Ascending aorta (tissue), 2 donors: ENCODE measurements at regions not wholly inside any gene's neighbourhood (a gene's known extent, or its start where the extent isn't known, plus 50 kb on each side); places are given as distances from the start of the nearest gene placed in this dataset.

Source experiments
- DNase-seq, 2 donors: peaks; one replicate each; pipeline ENCODE4 v3.0.0-alpha.2; 2019; ENCODE audit warnings: low spot score in 2 of 2
- H3K27ac ChIP-seq, 2 donors: fragments of 200-600 bp; sonication (generic); one replicate each; pipeline ENCODE4 v1.5.1; 2016 to 2017; ENCODE audit warnings: mild to moderate bottlenecking in 1 of 2
- H3K27me3 ChIP-seq: fragments of 200-600 bp; sonication (generic); one replicate; pipeline ENCODE4 v1.5.1; 2017
- H3K36me3 ChIP-seq, 2 donors: fragments of 200-600 bp; sonication (generic); one replicate each; pipeline ENCODE4 v1.5.1; 2016
- H3K4me1 ChIP-seq, 2 donors: fragments of 200-600 bp; sonication (generic); one replicate each; pipeline ENCODE4 v1.5.1; 2016 to 2017; ENCODE audit warnings: mild to moderate bottlenecking in 1 of 2
- H3K4me3 ChIP-seq, 2 donors: fragments of 200-600 bp; sonication (generic); one replicate each; pipeline ENCODE4 v1.5.1; 2016 to 2017; ENCODE audit warnings: mild to moderate bottlenecking in 1 of 2
- H3K9me3 ChIP-seq, 2 donors: fragments of 200-600 bp; sonication (generic); one replicate each; pipeline ENCODE4 v1.5.1; 2016
- CTCF ChIP-seq, 3 experiments: fragments of 200-600 bp in 2 of 3; fragments of 450-650 bp in 1 of 3; sonication (generic) in 2 of 3; IDR thresholded peaks; one replicate each; pipeline ENCODE4 v1.5.1; 2016 to 2019; ENCODE audit warnings: antibody characterized with exemption in 3 of 3, mild to moderate bottlenecking in 1 of 3, moderate library complexity in 1 of 3
- intact Hi-C: fragments of 100-400 bp; cut with DNase I; formaldehyde crosslinking; loops from one replicate; pipeline ENCODE4 v1.15.1; 2023

- no peaks in the 10 kb centered on the region for H3K27me3 ChIP-seq
- H3K4me1 ChIP-seq: peaks cover 0 to 17% of the 10 kb centered on the region in 2 donors
- no peak for TF ChIP-seq CTCF (IDR thresholded peaks at IDR 0.05)
- no peak for DNase-seq
- peak overlapping the region; percentile 10 to 19 for H3K27ac ChIP-seq
- no peaks in the 10 kb centered on the region for H3K9me3 ChIP-seq
- intact Hi-C loops: loop anchor here (5.0 kb wide), 2 partner anchors 127 to 252 kb away; no protein-coding TSS in a partner anchor
- no peaks in the 10 kb centered on the region for H3K36me3 ChIP-seq
- no peak overlapping the region for H3K4me3 ChIP-seq
Measured at GRCh38 chr11:95450547-95451123, 219.6 kb upstream of the SESN3 start.

GRCh38 chr11:95445746-95446333 lies 214.8 kb upstream of the SESN3 start:
- Histone ChIP-seq H3K9me3 (no peaks in the 10 kb centered on the region), H3K36me3 (no peaks in the 10 kb centered on the region), H3K27ac (no peak overlapping the region), H3K27me3 (no peaks in the 10 kb centered on the region), H3K4me1 (peaks cover 0 to 2% of the 10 kb centered on the region in 2 donors), H3K4me3 (no peak overlapping the region)
- TF ChIP-seq CTCF (IDR thresholded peaks at IDR 0.05): no peak
- DNase-seq: no peak
- intact Hi-C loops: no loop called here

GRCh38 chr11:95444309-95445241 lies 213.6 kb upstream of the SESN3 start:
- TF ChIP-seq CTCF (IDR thresholded peaks at IDR 0.05): no peak

GRCh38 chr11:95443386-95443785 lies 212.4 kb upstream of the SESN3 start:
- Histone ChIP-seq H3K27me3 (no peaks in the 10 kb centered on the region), H3K36me3 (no peaks in the 10 kb centered on the region), H3K4me1 (no peaks in the 10 kb centered on the region), H3K27ac (no peak overlapping the region), H3K4me3 (no peak overlapping the region), H3K9me3 (no peaks in the 10 kb centered on the region)
- TF ChIP-seq CTCF (IDR thresholded peaks at IDR 0.05): no peak
- intact Hi-C loops: no loop called here
- no peak for DNase-seq

More at GRCh38 chr11:95444309-95445241, 213.6 kb upstream of the SESN3 start:
- intact Hi-C loops: no loop called here
- Histone ChIP-seq H3K27me3 (no peaks in the 10 kb centered on the region), H3K4me3 (no peak overlapping the region), H3K27ac (no peak overlapping the region), H3K9me3 (no peaks in the 10 kb centered on the region), H3K4me1 (no peaks in the 10 kb centered on the region), H3K36me3 (no peaks in the 10 kb centered on the region)
- no peak for DNase-seq

DNA sequence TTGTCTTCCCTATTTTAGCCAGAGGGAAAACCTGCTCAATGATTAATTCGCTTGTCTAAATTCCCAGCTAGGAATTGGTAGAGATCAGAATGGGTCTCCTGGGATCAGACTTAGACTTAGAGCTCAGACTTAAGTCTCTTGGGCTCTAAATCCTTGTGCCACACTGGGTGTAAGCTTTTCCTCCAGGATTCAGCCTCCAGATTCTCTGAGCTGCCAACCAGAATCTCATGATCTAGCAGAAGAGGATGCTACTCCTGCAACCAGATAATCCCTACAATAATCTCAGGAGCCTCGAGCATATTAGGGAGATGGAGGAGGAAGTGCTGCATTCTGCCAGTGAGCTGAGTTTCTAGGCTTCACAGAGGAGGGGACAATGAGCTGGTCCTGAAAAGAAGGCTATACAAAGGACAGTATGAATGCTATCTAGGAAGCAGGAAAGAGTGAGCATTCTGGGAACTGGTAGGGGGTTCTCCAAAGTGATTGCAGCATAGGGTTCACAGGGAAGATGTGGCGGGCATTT lies 211.6 kb upstream of the SESN3 start:
- no peak overlapping the region for H3K27ac ChIP-seq
- H3K27me3 ChIP-seq: no peaks in the 10 kb centered on the region
- no peaks in the 10 kb centered on the region for H3K9me3 ChIP-seq
- no peak for TF ChIP-seq CTCF (IDR thresholded peaks at IDR 0.05)
- H3K4me1 ChIP-seq: no peaks in the 10 kb centered on the region
- H3K4me3 ChIP-seq: no peak overlapping the region
- DNase-seq: no peak
- intact Hi-C loops: no loop called here
- no peaks in the 10 kb centered on the region for H3K36me3 ChIP-seq
